Spleen (tissue), 7 donors: ENCODE measurements at regions not wholly inside any gene's neighbourhood (a gene's known extent, or its start where the extent isn't known, plus 50 kb on each side); places are given as distances from the start of the nearest gene placed in this dataset.

ENCODE experiments used
- CTCF ChIP-seq, 11 experiments: fragments of 200-600 bp in 7 of 11; fragments of 450-650 bp in 4 of 11; sonication (generic) in 4 of 11; IDR thresholded peaks in 8 of 11; conservative IDR thresholded peaks in 3 of 11; 1 replicate in 7 of 11; 2 replicates in 4 of 11; pipeline versions ENCODE4 v1.4.0 to v1.8.0; 2016 to 2021; ENCODE audit warnings: antibody characterized with exemption in 11 of 11, inconsistent platforms in 4 of 11, mild to moderate bottlenecking in 1 of 11
- POLR2A ChIP-seq, 3 donors: fragments of 450-650 bp; IDR thresholded peaks; one replicate each; pipeline ENCODE4 v1.5.1; 2017; ENCODE audit warnings: antibody characterized with exemption in 3 of 3, mild to moderate bottlenecking in 1 of 3
- POLR2AphosphoS5 ChIP-seq, 3 donors: sonication (generic); formaldehyde crosslinking; IDR thresholded peaks; one replicate each; pipeline ENCODE4 v1.5.1; 2017; ENCODE audit warnings: antibody characterized with exemption in 3 of 3
- donor health status: DM: no; HTN: no; CAD: no; lungs with moderate emphysema.
- donor health status: DM: no; HTN: no; CAD: no.
- donor health status: DM: no; HTN: no; CAD: no.

GRCh38 chr6:68458447-68458846, 176.6 kb upstream of the ADGRB3 start:
- TF ChIP-seq CTCF (IDR thresholded peaks at IDR 0.05 in 8 of 11, conservative IDR thresholded peaks at IDR 0.05 in 3 of 11): no peak
- no peak for TF ChIP-seq POLR2AphosphoS5 (IDR thresholded peaks at IDR 0.05)
- no peak for TF ChIP-seq POLR2A (IDR thresholded peaks at IDR 0.05)
